Breast epithelium (tissue), 4 donors: ENCODE measurements at regions not wholly inside any gene's neighbourhood (a gene's known extent, or its start where the extent isn't known, plus 50 kb on each side); places are given as distances from the start of the nearest gene placed in this dataset.
A peak's percentile ranks its signal among the peaks of the same experiment; 100 is the strongest.

Experiments
- DNase-seq, 2 donors: peaks; one replicate each; pipeline ENCODE4 v3.0.0-alpha.2; 2019; ENCODE audit warnings: low spot score in 2 of 2
- H3K27ac ChIP-seq, 2 donors: fragments of 200-600 bp; sonication (generic) in 1 of 2; one replicate each; pipeline ENCODE4 v1.5.1; 2016 to 2019; ENCODE audit warnings: mild to moderate bottlenecking in 1 of 2
- H3K27me3 ChIP-seq, 2 donors: fragments of 200-600 bp; sonication (generic) in 1 of 2; one replicate each; pipeline versions ENCODE4 v1.5.1 to v1.6.0; 2017 to 2019; ENCODE audit warnings: control low read depth in 1 of 2, mild to moderate bottlenecking in 1 of 2
- H3K36me3 ChIP-seq: fragments of 200-600 bp; one replicate; pipeline ENCODE4 v1.5.1; 2019
- H3K4me1 ChIP-seq, 2 donors: fragments of 200-600 bp; sonication (generic); one replicate each; pipeline ENCODE4 v1.5.1; 2016 to 2019; ENCODE audit warnings: control low read depth in 1 of 2
- H3K4me3 ChIP-seq, 3 donors: fragments of 200-600 bp; sonication (generic); 1 replicate in 2 of 3; 2 replicates in 1 of 3; pipeline ENCODE4 v1.5.1; 2016 to 2019; ENCODE audit warnings: mild to moderate bottlenecking in 3 of 3, moderate library complexity in 2 of 3
- H3K9me3 ChIP-seq, 2 donors: fragments of 200-600 bp; sonication (generic) in 1 of 2; one replicate each; pipeline ENCODE4 v1.5.1; 2016 to 2019; ENCODE audit warnings: control low read depth in 1 of 2
- POLR2A ChIP-seq: fragments of 450-650 bp; IDR thresholded peaks from one replicate; pipeline ENCODE4 v1.6.1; 2016; ENCODE audit warnings: antibody characterized with exemption, mild to moderate bottlenecking, moderate library complexity
- POLR2AphosphoS5 ChIP-seq, 3 donors: sonication (generic); formaldehyde crosslinking; IDR thresholded peaks; one replicate each; pipeline ENCODE4 v1.6.1; 2017; ENCODE audit warnings: antibody characterized with exemption in 3 of 3
- intact Hi-C: fragments of 100-400 bp; cut with DNase I; formaldehyde crosslinking; loops from one replicate; pipeline ENCODE4 v1.15.1; 2023; ENCODE audit warnings: low total_unique reads
- TF ChIP-seq, protein P1 (sequence below), 3 donors: fragments of 450-650 bp; IDR thresholded peaks; one replicate each; pipeline ENCODE4 v1.5.1; 2016 to 2017; ENCODE audit warnings: antibody characterized with exemption in 3 of 3, mild to moderate bottlenecking in 3 of 3, moderate library complexity in 3 of 3

GRCh38 chr5:14959399-14960119 is 88.0 kb upstream of the ANKH start:
- Histone ChIP-seq H3K4me3 (no peak overlapping the region), H3K9me3 (no peaks in the 10 kb centered on the region), H3K4me1 (no peaks in the 10 kb centered on the region), H3K27me3 (no peaks in the 10 kb centered on the region), H3K36me3 (no peaks in the 10 kb centered on the region), H3K27ac (peak overlapping the region; percentile 66 to 83)
- TF ChIP-seq, protein P1, sequence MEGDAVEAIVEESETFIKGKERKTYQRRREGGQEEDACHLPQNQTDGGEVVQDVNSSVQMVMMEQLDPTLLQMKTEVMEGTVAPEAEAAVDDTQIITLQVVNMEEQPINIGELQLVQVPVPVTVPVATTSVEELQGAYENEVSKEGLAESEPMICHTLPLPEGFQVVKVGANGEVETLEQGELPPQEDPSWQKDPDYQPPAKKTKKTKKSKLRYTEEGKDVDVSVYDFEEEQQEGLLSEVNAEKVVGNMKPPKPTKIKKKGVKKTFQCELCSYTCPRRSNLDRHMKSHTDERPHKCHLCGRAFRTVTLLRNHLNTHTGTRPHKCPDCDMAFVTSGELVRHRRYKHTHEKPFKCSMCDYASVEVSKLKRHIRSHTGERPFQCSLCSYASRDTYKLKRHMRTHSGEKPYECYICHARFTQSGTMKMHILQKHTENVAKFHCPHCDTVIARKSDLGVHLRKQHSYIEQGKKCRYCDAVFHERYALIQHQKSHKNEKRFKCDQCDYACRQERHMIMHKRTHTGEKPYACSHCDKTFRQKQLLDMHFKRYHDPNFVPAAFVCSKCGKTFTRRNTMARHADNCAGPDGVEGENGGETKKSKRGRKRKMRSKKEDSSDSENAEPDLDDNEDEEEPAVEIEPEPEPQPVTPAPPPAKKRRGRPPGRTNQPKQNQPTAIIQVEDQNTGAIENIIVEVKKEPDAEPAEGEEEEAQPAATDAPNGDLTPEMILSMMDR (IDR thresholded peaks at IDR 0.05), result no peak
- TF ChIP-seq POLR2A (no peak), POLR2AphosphoS5 (IDR thresholded peaks at IDR 0.05) (no peak)
- intact Hi-C loops, result no loop called here
- no peak for DNase-seq

GRCh38 chr5:14958188-14958587 is 86.6 kb upstream of the ANKH start:
- DNase-seq, result no peak
- intact Hi-C loops, result no loop called here
- peak overlapping the region in 1 of 2 donors; percentile 72 for H3K27ac ChIP-seq
- no peaks in the 10 kb centered on the region for H3K36me3 ChIP-seq
- no peaks in the 10 kb centered on the region for H3K27me3 ChIP-seq
- H3K9me3 ChIP-seq, result no peaks in the 10 kb centered on the region
- H3K4me1 ChIP-seq, result no peaks in the 10 kb centered on the region
- TF ChIP-seq POLR2A (no peak), POLR2AphosphoS5 (IDR thresholded peaks at IDR 0.05) (no peak)
- TF ChIP-seq, protein P1 (IDR thresholded peaks at IDR 0.05), result no peak
- no peak overlapping the region for H3K4me3 ChIP-seq

DNA sequence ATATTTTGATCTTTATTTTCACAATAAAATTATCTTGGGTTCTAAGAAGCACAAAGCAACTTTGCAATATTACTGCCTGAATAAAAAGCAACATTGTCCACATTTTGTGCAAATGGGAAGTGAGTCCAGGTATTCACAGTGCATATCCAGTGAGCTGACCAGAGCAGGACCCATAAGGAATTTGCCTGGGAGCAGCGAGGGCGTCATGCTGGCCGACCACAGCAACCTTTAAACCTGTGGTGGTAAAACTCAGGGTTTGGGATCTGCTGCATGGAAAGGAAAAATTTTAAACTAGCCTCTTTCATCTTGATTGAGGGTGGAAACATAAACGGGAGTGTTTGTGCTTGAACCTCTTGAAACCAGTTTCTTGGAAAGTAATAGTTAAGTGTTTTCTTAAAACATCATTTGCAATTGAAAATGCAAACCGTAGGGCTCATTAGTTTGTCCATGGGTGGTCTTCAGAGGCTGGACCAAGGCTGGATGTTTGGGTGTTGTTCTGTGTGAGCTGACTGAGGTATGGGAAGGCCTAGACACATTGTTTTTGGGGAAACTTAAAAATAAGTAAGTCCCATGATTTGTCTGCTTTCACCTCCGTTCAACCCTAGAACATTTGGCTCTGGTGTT is 85.0 kb upstream of the ANKH start:
- no peaks in the 10 kb centered on the region for H3K4me1 ChIP-seq
- intact Hi-C loops, result no loop called here
- no peak for TF ChIP-seq POLR2A
- TF ChIP-seq, protein P1 (IDR thresholded peaks at IDR 0.05), result no peak
- no peak for TF ChIP-seq POLR2AphosphoS5 (IDR thresholded peaks at IDR 0.05)
- H3K27me3 ChIP-seq, result no peaks in the 10 kb centered on the region
- DNase-seq, result no peak
- no peak overlapping the region for H3K27ac ChIP-seq
- H3K4me3 ChIP-seq, result no peak overlapping the region
- H3K36me3 ChIP-seq, result no peaks in the 10 kb centered on the region
- H3K9me3 ChIP-seq, result no peaks in the 10 kb centered on the region

- TF ChIP-seq POLR2AphosphoS5 (IDR thresholded peaks at IDR 0.05), result no peak
- no peak for TF ChIP-seq POLR2A
- TF ChIP-seq, protein P1 (IDR thresholded peaks at IDR 0.05), result no peak
- Histone ChIP-seq H3K4me3 (no peak overlapping the region), H3K36me3 (no peaks in the 10 kb centered on the region), H3K27ac (no peak overlapping the region), H3K4me1 (no peaks in the 10 kb centered on the region), H3K27me3 (no peaks in the 10 kb centered on the region), H3K9me3 (no peaks in the 10 kb centered on the region)
- DNase-seq, result no peak
- intact Hi-C loops, result no loop called here
Measured at GRCh38 chr5:14954616-14955343, 83.2 kb upstream of the ANKH start.

DNA sequence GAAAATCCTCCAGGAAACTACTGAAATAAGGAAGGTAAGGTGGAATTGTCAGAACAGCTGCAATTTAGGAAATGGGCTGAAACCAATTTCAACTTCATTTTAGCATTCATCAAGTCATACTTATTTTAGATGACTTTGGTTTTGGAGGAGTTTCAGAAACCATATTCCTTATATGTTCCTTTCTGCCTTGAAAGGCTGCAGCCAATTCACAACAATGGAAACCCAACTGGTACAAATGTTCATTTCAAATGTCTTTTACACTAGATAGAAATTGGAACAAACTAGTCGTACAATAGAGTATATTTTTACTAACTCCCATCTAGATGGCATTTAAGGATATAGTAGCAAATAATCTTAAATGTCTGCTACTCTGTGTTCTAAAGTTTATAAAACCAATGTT is 82.6 kb upstream of the ANKH start:
- no peaks in the 10 kb centered on the region for H3K27me3 ChIP-seq
- TF ChIP-seq POLR2AphosphoS5 (IDR thresholded peaks at IDR 0.05) (no peak), POLR2A (no peak)
- TF ChIP-seq, protein P1 (IDR thresholded peaks at IDR 0.05), result no peak
- H3K36me3 ChIP-seq, result no peaks in the 10 kb centered on the region
- no peak for DNase-seq
- intact Hi-C loops, result no loop called here
- H3K4me3 ChIP-seq, result no peak overlapping the region
- no peak overlapping the region for H3K27ac ChIP-seq
- H3K9me3 ChIP-seq, result no peaks in the 10 kb centered on the region
- no peaks in the 10 kb centered on the region for H3K4me1 ChIP-seq
